Right atrium auricular region (tissue), 2 donors: ENCODE measurements at regions not wholly inside any gene's neighbourhood (a gene's known extent, or its start where the extent isn't known, plus 50 kb on each side); places are given as distances from the start of the nearest gene placed in this dataset.

Source experiments
- DNase-seq: peaks from one replicate; pipeline ENCODE4 v3.0.0-alpha.2; 2019; ENCODE audit warnings: low spot score
- H3K27ac ChIP-seq, 2 donors: fragments of 200-600 bp; sonication (generic); 1 replicate in 1 of 2; 2 replicates in 1 of 2; pipeline ENCODE4 v1.5.1; 2016 to 2019
- H3K27me3 ChIP-seq, 2 donors: fragments of 200-600 bp; sonication (generic); one replicate each; pipeline versions ENCODE4 v1.5.1 to v1.6.0; 2017 to 2019
- H3K36me3 ChIP-seq: fragments of 200-600 bp; sonication (generic); one replicate; pipeline ENCODE4 v1.5.1; 2016
- H3K4me1 ChIP-seq, 2 donors: fragments of 200-600 bp; sonication (generic); one replicate each; pipeline versions ENCODE4 v1.5.1 to v1.6.0; 2017 to 2019
- H3K4me3 ChIP-seq, 2 donors: fragments of 200-600 bp; sonication (generic); 1 replicate in 1 of 2; 2 replicates in 1 of 2; pipeline ENCODE4 v1.5.1; 2017 to 2019; ENCODE audit warnings: mild to moderate bottlenecking in 1 of 2, moderate library complexity in 1 of 2
- H3K9me3 ChIP-seq, 2 donors: fragments of 200-600 bp; sonication (generic); one replicate each; pipeline ENCODE4 v1.5.1; 2019
- TF ChIP-seq, protein P1 (sequence below), 2 donors: fragments of 200-600 bp; sonication (generic); IDR thresholded peaks; one replicate each; pipeline ENCODE4 v1.5.1; 2019; ENCODE audit warnings: antibody characterized with exemption in 2 of 2

DNA sequence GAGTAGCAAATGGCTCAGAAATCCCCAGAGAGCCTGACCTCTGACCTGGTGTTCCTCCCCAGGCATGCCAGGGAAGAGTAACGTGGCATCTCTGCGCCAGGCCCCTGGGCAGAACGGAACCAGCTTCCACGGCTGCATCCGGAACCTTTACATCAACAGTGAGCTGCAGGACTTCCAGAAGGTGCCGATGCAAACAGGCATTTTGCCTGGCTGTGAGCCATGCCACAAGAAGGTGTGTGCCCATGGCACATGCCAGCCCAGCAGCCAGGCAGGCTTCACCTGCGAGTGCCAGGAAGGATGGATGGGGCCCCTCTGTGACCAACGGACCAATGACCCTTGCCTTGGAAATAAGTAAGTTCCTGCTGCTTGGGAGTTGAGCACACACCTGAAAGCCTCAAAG lies 83.4 kb upstream of the PACRGL start:
- Histone ChIP-seq H3K4me3 (no peak overlapping the region), H3K27ac (no peak overlapping the region), H3K4me1 (no peaks in the 10 kb centered on the region), H3K27me3 (no peaks in the 10 kb centered on the region), H3K9me3 (no peaks in the 10 kb centered on the region), H3K36me3 (no peaks in the 10 kb centered on the region)
- DNase-seq, result no peak
- TF ChIP-seq, protein P1, sequence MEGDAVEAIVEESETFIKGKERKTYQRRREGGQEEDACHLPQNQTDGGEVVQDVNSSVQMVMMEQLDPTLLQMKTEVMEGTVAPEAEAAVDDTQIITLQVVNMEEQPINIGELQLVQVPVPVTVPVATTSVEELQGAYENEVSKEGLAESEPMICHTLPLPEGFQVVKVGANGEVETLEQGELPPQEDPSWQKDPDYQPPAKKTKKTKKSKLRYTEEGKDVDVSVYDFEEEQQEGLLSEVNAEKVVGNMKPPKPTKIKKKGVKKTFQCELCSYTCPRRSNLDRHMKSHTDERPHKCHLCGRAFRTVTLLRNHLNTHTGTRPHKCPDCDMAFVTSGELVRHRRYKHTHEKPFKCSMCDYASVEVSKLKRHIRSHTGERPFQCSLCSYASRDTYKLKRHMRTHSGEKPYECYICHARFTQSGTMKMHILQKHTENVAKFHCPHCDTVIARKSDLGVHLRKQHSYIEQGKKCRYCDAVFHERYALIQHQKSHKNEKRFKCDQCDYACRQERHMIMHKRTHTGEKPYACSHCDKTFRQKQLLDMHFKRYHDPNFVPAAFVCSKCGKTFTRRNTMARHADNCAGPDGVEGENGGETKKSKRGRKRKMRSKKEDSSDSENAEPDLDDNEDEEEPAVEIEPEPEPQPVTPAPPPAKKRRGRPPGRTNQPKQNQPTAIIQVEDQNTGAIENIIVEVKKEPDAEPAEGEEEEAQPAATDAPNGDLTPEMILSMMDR (IDR thresholded peaks at IDR 0.05), result no peak

DNA sequence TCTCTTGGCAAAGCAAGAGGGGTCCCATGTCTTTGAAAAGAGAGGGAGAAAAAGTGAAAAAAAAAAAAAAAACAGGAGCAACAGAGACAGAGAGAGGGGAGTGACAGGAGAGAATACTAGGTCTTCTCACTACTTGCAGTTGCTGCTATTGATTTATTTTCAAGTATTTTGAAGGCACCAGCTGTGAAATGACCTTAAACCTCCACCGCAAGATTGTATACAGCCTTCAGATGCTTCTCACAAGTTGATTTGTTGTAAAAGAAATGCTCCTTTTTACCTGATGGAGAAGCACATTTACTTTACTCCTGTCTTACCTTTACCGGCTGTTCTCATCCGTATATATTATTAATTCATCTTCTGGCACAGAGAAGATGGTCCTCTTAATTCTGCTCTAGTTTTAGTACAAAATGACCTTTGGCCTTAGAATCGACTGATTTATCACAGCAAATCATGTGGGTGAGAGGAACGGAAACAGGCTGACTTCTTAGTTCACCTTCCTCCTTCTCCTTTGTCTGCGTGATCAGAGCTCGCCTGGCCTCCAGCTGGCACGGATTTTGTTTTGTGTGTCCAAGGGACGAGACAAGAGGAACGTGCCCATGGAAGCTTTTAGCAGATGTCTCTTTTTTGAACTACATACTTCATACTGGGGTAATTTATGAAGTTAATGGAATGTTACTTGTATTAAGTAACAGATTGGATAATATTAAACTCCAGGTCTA lies 82.4 kb upstream of the PACRGL start:
- Histone ChIP-seq H3K27ac (no peak overlapping the region), H3K4me1 (no peaks in the 10 kb centered on the region), H3K27me3 (no peaks in the 10 kb centered on the region), H3K36me3 (no peaks in the 10 kb centered on the region), H3K9me3 (no peaks in the 10 kb centered on the region), H3K4me3 (no peak overlapping the region)
- TF ChIP-seq, protein P1 (IDR thresholded peaks at IDR 0.05), result no peak
- no peak for DNase-seq

DNA sequence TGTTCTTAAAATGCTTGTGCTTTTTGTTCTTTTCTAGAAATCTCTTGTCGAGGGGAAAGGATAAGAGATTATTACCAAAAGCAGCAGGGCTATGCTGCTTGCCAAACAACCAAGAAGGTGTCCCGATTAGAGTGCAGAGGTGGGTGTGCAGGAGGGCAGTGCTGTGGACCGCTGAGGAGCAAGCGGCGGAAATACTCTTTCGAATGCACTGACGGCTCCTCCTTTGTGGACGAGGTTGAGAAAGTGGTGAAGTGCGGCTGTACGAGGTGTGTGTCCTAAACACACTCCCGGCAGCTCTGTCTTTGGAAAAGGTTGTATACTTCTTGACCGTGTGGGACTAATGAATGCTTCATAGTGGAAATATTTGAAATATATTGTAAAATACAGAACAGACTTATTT lies 81.5 kb upstream of the PACRGL start:
- TF ChIP-seq, protein P1 (IDR thresholded peaks at IDR 0.05), result no peak
- H3K27me3 ChIP-seq, result no peaks in the 10 kb centered on the region
- no peak overlapping the region for H3K27ac ChIP-seq
- H3K9me3 ChIP-seq, result no peaks in the 10 kb centered on the region
- DNase-seq, result no peak
- H3K4me1 ChIP-seq, result no peaks in the 10 kb centered on the region
- no peaks in the 10 kb centered on the region for H3K36me3 ChIP-seq
- no peak overlapping the region for H3K4me3 ChIP-seq

DNA sequence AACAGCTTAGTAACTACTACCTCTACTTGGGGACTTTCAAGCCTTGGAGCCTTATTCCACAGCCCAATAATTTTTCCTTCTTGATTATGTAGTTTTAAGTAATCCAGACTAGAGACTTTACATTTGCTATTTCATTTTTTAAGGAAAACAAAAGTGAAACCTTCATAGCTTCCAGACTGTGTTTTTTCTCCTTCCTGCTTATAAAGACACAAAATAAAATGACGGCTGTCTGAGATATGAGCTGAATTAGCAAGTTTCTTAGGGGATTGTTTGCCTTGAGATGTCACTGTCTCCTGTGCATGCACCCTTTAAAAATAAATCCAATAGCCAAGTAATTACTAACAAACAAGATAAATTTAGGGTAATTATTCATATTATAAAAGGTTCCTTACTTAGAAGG lies 78.8 kb upstream of the PACRGL start:
- no peaks in the 10 kb centered on the region for H3K36me3 ChIP-seq

DNA sequence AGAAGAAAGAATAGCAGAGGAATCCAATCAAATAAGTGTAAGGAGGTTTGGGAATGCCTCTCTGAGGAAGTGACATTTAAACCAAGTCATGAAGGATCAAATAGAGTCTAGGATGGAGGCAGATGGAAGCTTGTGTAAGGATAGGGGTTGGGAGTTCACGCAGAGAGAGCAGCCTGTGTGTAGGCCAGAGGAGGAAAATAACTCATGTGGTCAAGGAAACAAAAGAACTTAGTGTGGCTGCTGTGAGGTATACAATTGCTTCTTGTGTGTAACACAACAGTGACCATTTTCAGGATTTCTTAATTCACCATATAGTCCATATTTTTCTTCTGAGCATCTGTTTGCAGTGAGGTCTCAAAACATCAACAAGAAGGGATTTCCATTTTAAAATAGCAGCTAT lies 77.6 kb upstream of the PACRGL start:
- no peaks in the 10 kb centered on the region for H3K27me3 ChIP-seq
- H3K4me1 ChIP-seq, result no peaks in the 10 kb centered on the region
- TF ChIP-seq, protein P1 (IDR thresholded peaks at IDR 0.05), result no peak
- no peak overlapping the region for H3K4me3 ChIP-seq
- H3K36me3 ChIP-seq, result no peaks in the 10 kb centered on the region
- H3K9me3 ChIP-seq, result no peaks in the 10 kb centered on the region
- no peak overlapping the region for H3K27ac ChIP-seq
- DNase-seq, result no peak

More for the DNA sequence above, 78.8 kb upstream of the PACRGL start:
- Histone ChIP-seq H3K27me3 (no peaks in the 10 kb centered on the region), H3K9me3 (no peaks in the 10 kb centered on the region), H3K4me3 (no peak overlapping the region), H3K27ac (no peak overlapping the region), H3K4me1 (no peaks in the 10 kb centered on the region)
- TF ChIP-seq, protein P1 (IDR thresholded peaks at IDR 0.05), result no peak
- DNase-seq, result no peak

DNA sequence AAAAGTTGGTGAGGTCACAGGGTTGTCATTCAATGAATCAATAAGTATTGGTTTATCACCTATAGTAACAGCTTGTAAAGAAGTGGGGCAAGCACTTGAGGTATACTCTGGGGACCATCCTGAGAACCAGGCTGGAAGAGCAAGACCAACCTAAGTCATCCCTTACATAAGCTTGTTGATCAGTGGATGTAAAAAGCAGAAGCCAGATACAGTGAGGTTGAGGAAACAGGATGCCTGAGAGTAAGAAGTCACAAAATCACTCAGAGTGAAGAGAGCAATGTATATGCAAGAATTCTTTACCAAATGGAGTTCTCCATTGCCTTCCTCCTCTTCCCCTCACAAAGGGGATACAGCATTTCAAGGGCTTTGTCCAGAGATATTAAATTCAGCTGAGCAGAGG lies 76.3 kb upstream of the PACRGL start:
- no peak for DNase-seq
- no peaks in the 10 kb centered on the region for H3K36me3 ChIP-seq
- H3K27me3 ChIP-seq, result no peaks in the 10 kb centered on the region
- H3K4me3 ChIP-seq, result no peak overlapping the region
- H3K9me3 ChIP-seq, result no peaks in the 10 kb centered on the region
- H3K4me1 ChIP-seq, result no peaks in the 10 kb centered on the region
- H3K27ac ChIP-seq, result no peak overlapping the region
- TF ChIP-seq, protein P1 (IDR thresholded peaks at IDR 0.05), result no peak
